ENCODE measurements at regions not wholly inside any gene's neighbourhood (a gene's known extent, or its start where the extent isn't known, plus 50 kb on each side); places are given as distances from the start of the nearest gene placed in this dataset.

- Histone ChIP-seq H4K8ac (ENCODE audit: low read length) (no peak overlapping the region), H3K9ac (ENCODE audit: low read length) (no peak overlapping the region), H2AK5ac (ENCODE audit: low read length, severe bottlenecking) (no peak overlapping the region), H2BK5ac (ENCODE audit: low read depth, low read length, poor library complexity, severe bottlenecking) (no peak overlapping the region), H2AFZ (ENCODE audit: low read depth, low read length) (no peak overlapping the region), H3K4me1 (ENCODE audit: control insufficient read depth, insufficient read depth, low read depth, low read length) (peaks cover 3% of the 10 kb centered on the region), H3K4ac (ENCODE audit: low read depth in 1 of 2, low read length in 2 of 2) (no peak overlapping the region), H3K18ac (ENCODE audit: low read depth in 1 of 2, low read length in 2 of 2) (no peak overlapping the region), H3K14ac (ENCODE audit: low read length in 2 of 2) (no peak overlapping the region), H3K36me3 (ENCODE audit: control insufficient read depth in 1 of 2, insufficient read depth in 2 of 2, low read depth in 1 of 2, low read length in 2 of 2) (no peaks in the 10 kb centered on the region), H2BK12ac (ENCODE audit: low read length in 2 of 2) (no peak overlapping the region), H3K79me1 (replicated peaks; ENCODE audit: low read length, poor library complexity, severe bottlenecking) (no peaks in the 10 kb centered on the region), H2BK120ac (ENCODE audit: low read depth, low read length) (no peak overlapping the region), H3K27me3 (ENCODE audit: control insufficient read depth in 1 of 2, insufficient read depth in 1 of 2, low read length in 2 of 2) (peaks cover 0 to 43% of the 10 kb centered on the region in 2 experiments), H3K23ac (ENCODE audit: low read length in 2 of 2) (no peak overlapping the region), H3K27ac (ENCODE audit: low read length, poor library complexity, severe bottlenecking) (no peak overlapping the region), H3K4me2 (ENCODE audit: low read length, poor library complexity, severe bottlenecking) (no peak overlapping the region), H2BK15ac (ENCODE audit: low read depth, poor library complexity, severe bottlenecking) (no peak overlapping the region), H4K91ac (ENCODE audit: low read length) (no peak overlapping the region), H3K9me3 (ENCODE audit: control insufficient read depth, low read length) (no peaks in the 10 kb centered on the region), H3K4me3 (ENCODE audit: insufficient read depth in 1 of 2, low read depth in 1 of 2, low read length in 2 of 2) (no peak overlapping the region)
- no peak for DNase-seq
- 82% methylated on average over 1 of the region's 4 CpGs for WGBS
These were observed 65.0 kb upstream of the L3MBTL4 start for GRCh38 chr18:6479699-6480098.

GRCh38 chr18:6482198-6482977 lies 67.7 kb upstream of the L3MBTL4 start:
- Histone ChIP-seq H2AK5ac (ENCODE audit: low read length, severe bottlenecking) (no peak overlapping the region), H3K18ac (ENCODE audit: low read depth in 1 of 2, low read length in 2 of 2) (no peak overlapping the region), H3K9me3 (ENCODE audit: control insufficient read depth, low read length) (no peaks in the 10 kb centered on the region), H3K9ac (ENCODE audit: low read length) (peak overlapping the region; percentile 14), H3K23ac (ENCODE audit: low read length in 2 of 2) (no peak overlapping the region), H3K4me1 (ENCODE audit: control insufficient read depth, insufficient read depth, low read depth, low read length) (peaks cover 3% of the 10 kb centered on the region), H3K27me3 (ENCODE audit: control insufficient read depth in 1 of 2, insufficient read depth in 1 of 2, low read length in 2 of 2) (peaks cover 0 to 38% of the 10 kb centered on the region in 2 experiments), H3K4ac (ENCODE audit: low read depth in 1 of 2, low read length in 2 of 2) (no peak overlapping the region), H2BK12ac (ENCODE audit: low read length in 2 of 2) (no peak overlapping the region), H4K91ac (ENCODE audit: low read length) (no peak overlapping the region), H2BK15ac (ENCODE audit: low read depth, poor library complexity, severe bottlenecking) (no peak overlapping the region), H3K4me2 (ENCODE audit: low read length, poor library complexity, severe bottlenecking) (no peak overlapping the region), H2BK120ac (ENCODE audit: low read depth, low read length) (no peak overlapping the region), H3K27ac (ENCODE audit: low read length, poor library complexity, severe bottlenecking) (no peak overlapping the region), H3K14ac (ENCODE audit: low read length in 2 of 2) (no peak overlapping the region), H2AFZ (ENCODE audit: low read depth, low read length) (no peak overlapping the region), H2BK5ac (ENCODE audit: low read depth, low read length, poor library complexity, severe bottlenecking) (no peak overlapping the region), H4K8ac (ENCODE audit: low read length) (no peak overlapping the region), H3K79me1 (replicated peaks; ENCODE audit: low read length, poor library complexity, severe bottlenecking) (no peaks in the 10 kb centered on the region), H3K4me3 (ENCODE audit: insufficient read depth in 1 of 2, low read depth in 1 of 2, low read length in 2 of 2) (no peak overlapping the region), H3K36me3 (ENCODE audit: control insufficient read depth in 1 of 2, insufficient read depth in 2 of 2, low read depth in 1 of 2, low read length in 2 of 2) (no peaks in the 10 kb centered on the region)
- peak; percentile 64 for DNase-seq
- 14% methylated on average over 15 of the region's 15 CpGs for WGBS

GRCh38 chr18:6484659-6485058 lies 69.9 kb upstream of the L3MBTL4 start:
- DNase-seq, result no peak
- Histone ChIP-seq H2AK5ac (ENCODE audit: low read length, severe bottlenecking) (no peak overlapping the region), H2BK12ac (ENCODE audit: low read length in 2 of 2) (no peak overlapping the region), H3K4me1 (ENCODE audit: control insufficient read depth, insufficient read depth, low read depth, low read length) (peaks cover 3% of the 10 kb centered on the region), H3K27me3 (ENCODE audit: control insufficient read depth in 1 of 2, insufficient read depth in 1 of 2, low read length in 2 of 2) (peaks cover 0 to 21% of the 10 kb centered on the region in 2 experiments), H3K79me1 (replicated peaks; ENCODE audit: low read length, poor library complexity, severe bottlenecking) (no peaks in the 10 kb centered on the region), H2BK5ac (ENCODE audit: low read depth, low read length, poor library complexity, severe bottlenecking) (no peak overlapping the region), H3K9me3 (ENCODE audit: control insufficient read depth, low read length) (no peaks in the 10 kb centered on the region), H4K91ac (ENCODE audit: low read length) (no peak overlapping the region), H4K8ac (ENCODE audit: low read length) (no peak overlapping the region), H3K23ac (ENCODE audit: low read length in 2 of 2) (no peak overlapping the region), H2AFZ (ENCODE audit: low read depth, low read length) (no peak overlapping the region), H3K4me3 (ENCODE audit: insufficient read depth in 1 of 2, low read depth in 1 of 2, low read length in 2 of 2) (no peak overlapping the region), H3K18ac (ENCODE audit: low read depth in 1 of 2, low read length in 2 of 2) (no peak overlapping the region), H3K14ac (ENCODE audit: low read length in 2 of 2) (no peak overlapping the region), H3K36me3 (ENCODE audit: control insufficient read depth in 1 of 2, insufficient read depth in 2 of 2, low read depth in 1 of 2, low read length in 2 of 2) (no peaks in the 10 kb centered on the region), H3K4ac (ENCODE audit: low read depth in 1 of 2, low read length in 2 of 2) (no peak overlapping the region), H2BK120ac (ENCODE audit: low read depth, low read length) (no peak overlapping the region), H3K4me2 (ENCODE audit: low read length, poor library complexity, severe bottlenecking) (no peak overlapping the region), H3K9ac (ENCODE audit: low read length) (no peak overlapping the region), H3K27ac (ENCODE audit: low read length, poor library complexity, severe bottlenecking) (no peak overlapping the region), H2BK15ac (ENCODE audit: low read depth, poor library complexity, severe bottlenecking) (no peak overlapping the region)
- WGBS, result 78% methylated on average over 1 of the region's 2 CpGs

- Histone ChIP-seq H3K79me1 (replicated peaks; ENCODE audit: low read length, poor library complexity, severe bottlenecking) (no peaks in the 10 kb centered on the region), H3K9me3 (ENCODE audit: control insufficient read depth, low read length) (no peaks in the 10 kb centered on the region), H3K4ac (ENCODE audit: low read depth in 1 of 2, low read length in 2 of 2) (no peak overlapping the region), H3K4me2 (ENCODE audit: low read length, poor library complexity, severe bottlenecking) (no peak overlapping the region), H3K4me1 (ENCODE audit: control insufficient read depth, insufficient read depth, low read depth, low read length) (peaks cover 3% of the 10 kb centered on the region), H2AK5ac (ENCODE audit: low read length, severe bottlenecking) (no peak overlapping the region), H2BK5ac (ENCODE audit: low read depth, low read length, poor library complexity, severe bottlenecking) (no peak overlapping the region), H3K36me3 (ENCODE audit: control insufficient read depth in 1 of 2, insufficient read depth in 2 of 2, low read depth in 1 of 2, low read length in 2 of 2) (no peaks in the 10 kb centered on the region), H3K27me3 (ENCODE audit: control insufficient read depth in 1 of 2, insufficient read depth in 1 of 2, low read length in 2 of 2) (peaks cover 0 to 18% of the 10 kb centered on the region in 2 experiments), H3K4me3 (ENCODE audit: insufficient read depth in 1 of 2, low read depth in 1 of 2, low read length in 2 of 2) (no peak overlapping the region), H3K18ac (ENCODE audit: low read depth in 1 of 2, low read length in 2 of 2) (no peak overlapping the region), H3K9ac (ENCODE audit: low read length) (no peak overlapping the region), H2AFZ (ENCODE audit: low read depth, low read length) (no peak overlapping the region), H4K91ac (ENCODE audit: low read length) (no peak overlapping the region), H3K23ac (ENCODE audit: low read length in 2 of 2) (no peak overlapping the region), H2BK12ac (ENCODE audit: low read length in 2 of 2) (no peak overlapping the region), H4K8ac (ENCODE audit: low read length) (no peak overlapping the region), H2BK15ac (ENCODE audit: low read depth, poor library complexity, severe bottlenecking) (no peak overlapping the region), H3K14ac (ENCODE audit: low read length in 2 of 2) (no peak overlapping the region), H3K27ac (ENCODE audit: low read length, poor library complexity, severe bottlenecking) (no peak overlapping the region), H2BK120ac (ENCODE audit: low read depth, low read length) (no peak overlapping the region)
- 24% methylated on average over 2 of the region's 3 CpGs for WGBS
- DNase-seq, result no peak
These were observed 71.6 kb upstream of the L3MBTL4 start for GRCh38 chr18:6486313-6486712.

All from mesenchymal stem cell (in vitro differentiated cells and primary cell).